GM18873 (cell line): ENCODE measurements at regions not wholly inside any gene's neighbourhood (a gene's known extent, or its start where the extent isn't known, plus 50 kb on each side); places are given as distances from the start of the nearest gene placed in this dataset.

Experiments
- ATAC-seq: cut with Tn5 transposase; IDR thresholded peaks from one replicate; pipeline ENCODE4 v1.9.1; 2021; ENCODE audit warnings: mild to moderate bottlenecking, moderate library complexity, moderate number of reproducible peaks; ENCODE audit not compliant: unreplicated experiment, low FRiP score

GRCh38 chr22:47592791-47593190, 830.3 kb downstream of the TBC1D22A start:
- ATAC-seq = no peak

GRCh38 chr22:47591709-47592108, 829.3 kb downstream of the TBC1D22A start:
- ATAC-seq = no peak

GRCh38 chr22:47591016-47591415, 828.6 kb downstream of the TBC1D22A start:
- ATAC-seq = no peak

DNA sequence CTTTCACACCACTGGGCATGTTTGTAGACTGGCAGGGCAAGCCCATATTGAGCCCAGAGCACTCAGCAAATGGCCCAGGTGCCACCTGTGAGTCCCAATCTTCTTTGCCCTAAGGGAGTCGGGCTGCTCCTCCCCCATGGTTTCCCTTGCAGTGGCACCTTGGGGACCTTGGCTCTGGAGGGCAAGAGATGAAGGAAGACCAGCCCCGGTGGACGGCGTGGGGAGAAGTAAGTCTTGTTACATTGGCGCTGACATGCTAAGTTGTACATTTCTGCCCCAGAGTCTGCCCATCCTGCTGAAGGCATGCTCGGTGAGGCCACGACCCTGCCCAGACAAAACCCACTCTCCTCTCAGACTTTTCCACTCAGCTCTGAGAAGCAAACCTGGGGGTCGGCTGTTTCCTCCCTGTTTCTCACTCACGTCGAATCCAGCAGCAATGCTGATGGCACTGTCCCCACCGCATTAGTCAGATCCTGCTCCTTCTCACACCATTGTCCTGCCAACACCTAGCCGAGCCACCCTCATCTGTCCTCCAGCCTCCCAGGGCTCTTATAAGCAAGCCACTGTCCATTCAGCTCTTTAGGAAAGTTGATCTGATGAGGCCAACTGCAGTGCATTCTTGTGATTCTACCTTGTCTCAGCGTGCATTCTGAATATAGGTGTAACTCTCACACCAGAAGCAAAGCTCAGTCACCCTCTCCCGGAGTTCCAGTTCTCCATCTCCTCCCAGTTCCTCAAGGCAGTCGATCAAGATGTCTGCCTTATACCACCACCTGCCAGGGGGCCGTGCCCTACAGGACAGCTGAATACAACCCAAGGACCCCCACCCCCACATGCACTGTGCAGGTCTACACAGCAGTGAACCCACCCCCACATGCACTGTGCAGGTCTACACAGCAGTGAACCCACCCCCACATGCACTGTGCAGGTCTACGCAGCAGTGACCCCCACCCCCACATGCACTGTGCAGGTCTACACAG, 827.1 kb downstream of the TBC1D22A start:
- no peak for ATAC-seq

DNA sequence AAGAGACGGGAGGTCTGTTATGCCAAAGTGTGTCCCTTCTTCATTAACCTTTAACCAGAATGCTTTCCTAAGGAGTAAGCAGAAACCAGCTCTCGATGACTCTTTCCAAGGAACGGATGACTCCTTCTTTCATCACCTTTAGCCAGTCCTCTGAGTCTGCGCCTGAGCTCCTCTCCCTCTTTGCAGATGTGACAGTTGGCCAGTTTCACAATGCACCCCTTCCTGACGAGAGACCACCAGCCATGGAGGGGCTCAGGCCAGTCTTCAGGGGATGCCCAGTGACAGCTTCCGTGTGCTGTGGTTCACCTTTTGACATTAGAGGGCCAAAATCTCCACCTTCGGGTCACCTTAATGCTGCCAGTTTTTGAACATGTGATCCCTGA, 826.1 kb downstream of the TBC1D22A start:
- ATAC-seq = no peak

DNA sequence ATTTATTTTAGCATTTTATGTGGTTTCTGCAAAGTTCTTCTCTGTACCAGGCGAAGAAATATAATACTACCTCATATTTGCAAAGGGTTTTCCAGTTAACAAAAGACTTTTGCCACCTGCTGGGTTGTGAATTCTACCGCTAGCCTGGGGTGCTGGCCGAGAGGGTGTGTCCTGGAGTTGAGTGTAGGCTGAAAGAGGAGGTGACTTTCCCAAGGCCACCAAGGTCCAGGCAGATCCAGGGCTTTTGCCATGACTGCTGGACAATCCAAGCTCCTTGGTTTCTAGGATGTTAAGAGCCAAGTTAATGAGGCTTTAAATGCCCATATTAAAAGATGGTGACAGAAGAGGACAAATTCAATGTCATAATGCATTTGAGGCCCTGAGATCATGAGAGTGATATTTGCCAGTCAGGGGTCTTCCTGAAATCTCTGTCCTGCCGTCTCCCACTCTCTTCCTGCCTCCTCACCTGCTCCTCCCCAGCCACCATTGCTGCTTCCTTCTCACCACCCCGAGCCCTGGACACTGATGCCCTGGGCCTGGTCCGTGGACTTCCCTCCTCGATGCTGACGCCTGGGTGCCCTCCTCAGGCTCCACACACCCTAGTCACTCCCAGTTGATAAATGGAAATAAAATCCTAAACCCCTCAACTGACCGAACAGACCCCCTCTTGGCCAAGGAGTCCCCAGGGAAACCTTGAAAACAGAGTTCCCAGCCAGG, 825.6 kb downstream of the TBC1D22A start:
- ATAC-seq = no peak

DNA sequence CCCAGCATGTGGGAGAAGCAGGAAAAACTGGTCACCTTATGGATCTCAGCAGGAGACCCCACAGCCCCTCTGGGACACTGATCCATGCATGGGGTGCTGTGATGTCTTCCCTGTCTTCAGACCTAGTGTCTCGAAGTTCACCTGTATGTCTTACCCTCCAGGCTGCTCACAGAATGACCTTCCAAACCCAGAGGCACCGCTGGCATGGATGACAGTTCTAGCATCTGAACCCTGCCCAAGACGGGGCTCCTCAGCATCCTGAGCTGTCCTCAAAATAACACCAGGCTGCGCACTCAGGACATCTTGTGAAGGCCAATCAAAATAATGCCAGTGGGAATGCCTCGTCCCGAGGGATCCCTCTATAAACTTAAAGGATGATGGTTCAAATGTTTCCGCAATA, 824.9 kb downstream of the TBC1D22A start:
- ATAC-seq = no peak

DNA sequence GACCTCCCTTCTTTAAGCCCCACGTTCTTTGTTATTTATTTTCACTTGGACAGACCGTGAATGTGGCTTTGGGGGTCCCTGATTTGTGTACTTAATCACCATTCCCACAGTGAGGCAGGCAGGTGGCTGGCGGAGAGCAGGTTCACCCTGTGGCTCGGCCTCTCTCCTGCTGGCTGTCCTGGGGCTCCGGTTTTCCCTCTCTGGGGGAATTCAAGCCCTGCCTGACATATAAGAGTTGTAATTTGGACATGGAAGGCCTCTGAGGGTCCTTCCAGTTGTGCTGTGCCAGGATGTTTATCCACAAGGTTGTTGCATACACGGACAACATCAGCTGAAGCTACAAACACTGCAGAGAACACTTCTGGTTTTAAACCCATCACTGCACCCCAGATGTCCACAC, 824.5 kb downstream of the TBC1D22A start:
- ATAC-seq = no peak

DNA sequence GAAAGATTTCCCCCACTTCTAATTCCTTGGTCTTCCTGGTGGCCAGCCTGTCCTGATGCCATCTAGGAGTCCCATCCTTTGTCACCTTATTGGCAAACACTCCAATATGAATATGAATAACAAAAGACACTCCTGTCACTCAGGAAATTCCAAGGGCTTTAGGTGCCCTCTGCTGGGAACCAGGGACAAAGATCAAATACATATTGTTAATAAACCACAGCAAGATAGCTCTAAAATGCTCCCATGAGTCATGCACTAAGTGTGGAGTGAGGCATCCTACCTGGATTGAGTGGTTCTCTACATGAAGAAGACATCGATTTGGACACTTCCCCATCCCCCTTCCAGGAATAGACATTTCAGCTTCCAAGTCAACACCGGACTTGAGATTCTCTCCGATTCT, 823.6 kb downstream of the TBC1D22A start:
- no peak for ATAC-seq

DNA sequence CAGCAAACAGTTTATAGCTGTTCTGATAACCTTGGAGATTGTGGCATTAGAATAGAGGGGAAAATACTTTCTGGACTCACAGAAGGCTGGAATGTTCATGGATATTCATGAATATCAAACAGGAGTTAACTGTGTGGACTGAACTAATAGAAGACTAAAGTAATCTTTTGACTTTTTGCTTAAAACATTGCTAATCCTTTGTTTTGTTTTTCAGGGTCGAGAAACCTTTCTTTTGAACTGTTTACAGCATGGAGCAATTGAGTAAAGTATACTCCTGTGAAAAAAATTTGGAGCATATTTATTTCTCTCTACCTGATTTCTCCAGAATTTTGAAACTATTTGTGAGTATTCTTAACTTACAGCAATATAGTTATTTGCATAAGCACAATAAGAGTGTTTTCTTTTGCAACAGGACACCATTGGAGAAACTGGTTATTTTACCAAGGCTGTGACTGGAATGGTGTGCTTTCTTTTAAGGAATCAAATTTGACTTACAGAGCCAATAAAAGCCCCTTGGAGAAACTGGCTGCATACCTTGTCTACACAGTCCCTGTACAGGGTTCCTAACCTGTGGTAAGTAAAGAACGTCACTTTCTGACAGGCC, 821.6 kb downstream of the TBC1D22A start:
- no peak for ATAC-seq

DNA sequence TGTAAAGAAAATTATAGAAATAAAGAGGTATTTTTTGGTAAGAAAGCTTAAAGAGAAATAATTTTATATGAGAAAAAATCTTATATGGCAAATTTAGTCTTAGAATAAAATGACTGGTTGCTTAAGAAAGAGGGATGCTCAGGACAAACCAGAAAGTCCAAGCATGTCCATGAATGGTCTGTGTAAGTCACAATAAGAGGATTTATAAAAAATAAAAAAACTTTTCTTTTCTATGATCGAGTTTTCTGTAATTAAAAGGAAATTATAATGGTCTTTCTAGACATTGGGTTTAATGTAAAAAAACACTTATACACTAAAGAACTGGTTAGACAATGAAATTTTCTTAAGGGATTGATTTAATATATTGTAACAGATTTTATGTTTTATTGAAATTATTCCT, 819.6 kb downstream of the TBC1D22A start:
- no peak for ATAC-seq

DNA sequence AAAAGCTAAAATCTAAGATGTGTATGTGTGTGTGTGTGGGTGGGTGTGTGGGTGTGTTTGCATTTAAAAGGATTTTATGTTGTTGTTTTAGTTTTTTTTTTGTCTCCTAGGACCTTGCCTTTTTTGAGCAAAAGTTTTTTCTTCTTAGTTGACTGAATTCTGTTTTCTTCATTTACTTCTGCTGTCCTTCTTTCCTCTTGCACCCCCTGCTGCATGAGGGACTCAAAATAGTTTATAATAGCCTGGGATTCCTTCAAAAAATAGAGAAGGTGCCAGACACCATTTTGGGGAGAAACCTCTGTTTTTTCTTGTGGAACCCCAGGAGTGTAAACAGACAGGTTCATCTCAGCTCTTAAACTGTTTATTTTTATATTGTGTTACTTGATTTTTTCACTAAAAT, 817.7 kb downstream of the TBC1D22A start:
- no peak for ATAC-seq

GRCh38 chr22:47576908-47577307, 814.5 kb downstream of the TBC1D22A start:
- ATAC-seq = no peak

DNA sequence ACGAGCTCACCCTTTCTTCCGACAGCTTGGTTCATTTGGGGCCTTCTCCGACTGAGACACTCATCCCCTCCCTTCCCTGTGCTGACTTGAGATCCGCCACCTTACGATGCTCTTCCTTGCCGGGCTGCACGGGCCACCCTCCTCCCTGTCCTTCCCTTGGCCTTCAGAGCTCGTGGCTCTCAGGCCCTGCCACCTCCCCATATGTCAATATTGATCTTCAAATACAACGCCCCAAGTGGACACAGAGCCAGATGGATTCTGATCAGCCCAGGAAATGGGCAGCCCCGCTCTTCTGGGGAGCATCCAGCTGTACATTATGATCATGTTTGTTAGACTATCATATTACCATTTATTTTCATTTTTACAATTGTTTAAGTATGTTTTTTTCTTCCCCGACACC, 812.8 kb downstream of the TBC1D22A start:
- no peak for ATAC-seq

GRCh38 chr22:47574556-47574955, 812.1 kb downstream of the TBC1D22A start:
- ATAC-seq = no peak

- ATAC-seq = no peak
These were observed 810.7 kb downstream of the TBC1D22A start for GRCh38 chr22:47573141-47573540.

GRCh38 chr22:47572443-47572842, 810.0 kb downstream of the TBC1D22A start:
- no peak for ATAC-seq

- ATAC-seq = no peak
These were observed 809.2 kb downstream of the TBC1D22A start for GRCh38 chr22:47571616-47572015.

DNA sequence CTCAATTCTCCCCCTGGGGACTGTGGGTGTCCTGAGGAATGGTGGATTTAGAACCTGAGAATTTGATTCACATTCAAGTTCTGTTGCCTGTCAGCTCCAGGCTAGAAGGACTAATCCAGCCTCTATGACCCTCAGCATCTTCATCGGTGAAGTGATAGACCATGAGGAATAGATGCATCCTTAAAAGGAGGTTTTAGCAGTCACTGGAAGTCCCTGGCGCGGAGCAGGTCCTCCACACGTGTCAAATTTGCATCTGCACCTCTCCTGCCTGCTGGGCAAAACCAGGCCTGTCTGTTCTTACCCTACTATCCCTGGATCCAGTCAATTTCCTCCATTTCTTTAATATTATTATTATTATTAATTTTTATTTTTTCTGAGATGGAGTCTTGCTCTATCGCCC, 808.4 kb downstream of the TBC1D22A start:
- no peak for ATAC-seq

DNA sequence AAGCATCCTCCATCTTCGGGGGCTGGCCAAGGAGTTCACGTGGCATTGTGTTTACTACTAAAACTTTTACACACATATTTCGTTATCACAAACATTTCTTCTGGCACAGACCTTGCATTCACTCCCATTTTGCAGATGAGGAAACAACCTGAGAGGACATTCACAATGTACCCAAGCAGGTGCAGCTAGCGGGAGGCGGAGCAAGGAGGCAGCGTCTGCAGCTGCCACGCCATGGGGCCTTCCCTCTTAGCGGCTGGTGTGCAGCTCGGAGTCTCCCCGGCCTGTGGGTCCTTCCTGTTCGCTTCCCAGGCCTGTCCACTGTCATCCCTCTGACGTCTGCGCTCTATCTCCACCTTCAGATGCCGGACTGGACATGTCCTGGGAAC, 807.8 kb downstream of the TBC1D22A start:
- ATAC-seq = no peak
